ENCODE measurements at regions not wholly inside any gene's neighbourhood (a gene's known extent, or its start where the extent isn't known, plus 50 kb on each side); places are given as distances from the start of the nearest gene placed in this dataset.

GRCh38 chr3:73258057-73258456 lies 196.6 kb downstream of the EBLN2 start:
- Histone ChIP-seq H3K23me2 (ENCODE audit: insufficient read length, low read depth, low read length, poor library complexity, severe bottlenecking) (no peaks in the 10 kb centered on the region), H3K4me2 (ENCODE audit: insufficient read depth, insufficient read length, low read length) (no peak overlapping the region), H3T11ph (ENCODE audit: low read length) (no peak overlapping the region), H4K91ac (ENCODE audit: insufficient read length, low read depth, low read length) (no peak overlapping the region), H2BK15ac (ENCODE audit: low read depth, low read length) (no peak overlapping the region), H3K27ac (ENCODE audit: insufficient read length, low read depth, low read length) (no peak overlapping the region), H3K79me1 (ENCODE audit: insufficient read depth, low read depth, low read length, poor library complexity, severe bottlenecking) (no peaks in the 10 kb centered on the region), H2BK5ac (ENCODE audit: insufficient read length, low read length) (no peak overlapping the region), H4K8ac (replicated peaks; ENCODE audit: insufficient read length, low read depth, low read length) (no peak overlapping the region), H4K5ac (ENCODE audit: insufficient read length, low read depth, low read length) (no peak overlapping the region), H3K4me1 (ENCODE audit: insufficient read depth, low read length) (no peaks in the 10 kb centered on the region), H3K9ac (ENCODE audit: extremely low read depth, insufficient read length, low read length) (no peak overlapping the region), H3K14ac (ENCODE audit: insufficient read depth, low read length) (no peak overlapping the region), H2BK120ac (ENCODE audit: low read depth, low read length, poor library complexity, severe bottlenecking) (no peak overlapping the region), H2BK12ac (ENCODE audit: insufficient read length, low read depth, low read length) (no peak overlapping the region), H3K9me3 (ENCODE audit: control insufficient read depth, low read depth, low read length) (no peaks in the 10 kb centered on the region), H2AFZ (ENCODE audit: low read length) (no peak overlapping the region), H4K20me1 (ENCODE audit: control insufficient read depth, insufficient read depth, insufficient read length) (no peaks in the 10 kb centered on the region), H3K23ac (ENCODE audit: insufficient read length, low read depth, low read length) (no peak overlapping the region), H3K18ac (ENCODE audit: insufficient read length, low read depth, low read length) (no peak overlapping the region), H2BK20ac (ENCODE audit: low read depth, low read length, poor library complexity, severe bottlenecking) (no peak overlapping the region), H3K56ac (ENCODE audit: insufficient read length, low read depth, low read length) (no peak overlapping the region), H3K79me2 (ENCODE audit: insufficient read depth, low read length) (no peaks in the 10 kb centered on the region), H3K4ac (ENCODE audit: low read depth, low read length) (no peak overlapping the region), H2AK5ac (ENCODE audit: insufficient read length, low read length) (no peak overlapping the region), H3K27me3 (ENCODE audit: insufficient read depth, low read length) (no peaks in the 10 kb centered on the region)
- Mint-ChIP-seq H3K4me3 (no peak overlapping the region), H3K36me3 (ENCODE audit: insufficient read depth in 1 of 3, low read depth in 3 of 3) (no peaks in the 10 kb centered on the region), H3K9me3 (no peaks in the 10 kb centered on the region), H3K27me3 (ENCODE audit: low read depth) (no peaks in the 10 kb centered on the region; the same call in 1 of the 2 replicates), H3K4me1 (peaks cover 13 to 16% of the 10 kb centered on the region in 2 experiments), H3K27ac (peak overlapping the region in 1 of 3 experiments; percentile 19; a peak in 1 of 7 replicates)
- DNase-seq, result no peak
- no peak for TF ChIP-seq CTCF (conservative IDR thresholded peaks at IDR 0.05)
- no CpG with 5 or more reads among the region's 4 CpGs for WGBS (ENCODE audit: extremely low coverage, insufficient read length, low lambda C conversion rate)
